GM19452 (cell line): ENCODE measurements at regions not wholly inside any gene's neighbourhood (a gene's known extent, or its start where the extent isn't known, plus 50 kb on each side); places are given as distances from the start of the nearest gene placed in this dataset.

ENCODE experiments used
- ATAC-seq: cut with Tn5 transposase; IDR thresholded peaks from one replicate; pipeline ENCODE4 v1.9.1; 2021; ENCODE audit not compliant: unreplicated experiment

DNA sequence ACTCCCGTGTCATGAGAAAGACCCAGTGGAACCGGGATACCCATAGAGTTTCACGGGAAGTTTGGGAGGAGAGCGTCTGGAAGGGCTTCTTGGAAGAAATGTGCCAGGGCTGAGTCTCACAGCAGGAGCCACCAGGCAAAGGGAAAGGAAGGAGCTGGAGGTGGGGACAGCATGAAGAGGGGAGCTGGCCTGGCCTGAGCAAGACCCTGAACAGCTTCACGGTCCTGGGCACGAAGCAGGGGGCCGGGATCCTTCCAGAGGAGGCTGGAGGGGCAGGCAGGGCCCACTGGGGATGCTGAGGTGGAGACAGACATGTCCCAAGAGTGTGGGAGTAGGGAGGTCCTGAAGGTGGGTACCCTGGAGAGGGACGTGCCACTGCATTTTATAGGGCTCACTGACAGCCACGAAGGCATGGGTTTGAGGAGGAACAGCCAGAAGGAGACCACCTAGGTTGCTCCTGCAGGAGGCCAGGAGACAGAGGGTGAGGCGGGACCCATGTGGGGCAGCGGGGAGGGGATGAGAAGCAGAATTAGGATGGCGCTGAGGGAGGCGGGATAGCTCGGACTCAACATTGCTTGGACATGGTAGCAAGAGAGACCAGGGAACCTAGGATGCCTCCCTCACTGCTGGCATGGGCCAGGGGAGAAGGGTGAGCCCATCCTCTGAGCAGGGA is 168.1 kb upstream of the ID2 start:
- no peak for ATAC-seq

- ATAC-seq = no peak
Measured at GRCh38 chr2:8514274-8514662, 167.6 kb upstream of the ID2 start.

DNA sequence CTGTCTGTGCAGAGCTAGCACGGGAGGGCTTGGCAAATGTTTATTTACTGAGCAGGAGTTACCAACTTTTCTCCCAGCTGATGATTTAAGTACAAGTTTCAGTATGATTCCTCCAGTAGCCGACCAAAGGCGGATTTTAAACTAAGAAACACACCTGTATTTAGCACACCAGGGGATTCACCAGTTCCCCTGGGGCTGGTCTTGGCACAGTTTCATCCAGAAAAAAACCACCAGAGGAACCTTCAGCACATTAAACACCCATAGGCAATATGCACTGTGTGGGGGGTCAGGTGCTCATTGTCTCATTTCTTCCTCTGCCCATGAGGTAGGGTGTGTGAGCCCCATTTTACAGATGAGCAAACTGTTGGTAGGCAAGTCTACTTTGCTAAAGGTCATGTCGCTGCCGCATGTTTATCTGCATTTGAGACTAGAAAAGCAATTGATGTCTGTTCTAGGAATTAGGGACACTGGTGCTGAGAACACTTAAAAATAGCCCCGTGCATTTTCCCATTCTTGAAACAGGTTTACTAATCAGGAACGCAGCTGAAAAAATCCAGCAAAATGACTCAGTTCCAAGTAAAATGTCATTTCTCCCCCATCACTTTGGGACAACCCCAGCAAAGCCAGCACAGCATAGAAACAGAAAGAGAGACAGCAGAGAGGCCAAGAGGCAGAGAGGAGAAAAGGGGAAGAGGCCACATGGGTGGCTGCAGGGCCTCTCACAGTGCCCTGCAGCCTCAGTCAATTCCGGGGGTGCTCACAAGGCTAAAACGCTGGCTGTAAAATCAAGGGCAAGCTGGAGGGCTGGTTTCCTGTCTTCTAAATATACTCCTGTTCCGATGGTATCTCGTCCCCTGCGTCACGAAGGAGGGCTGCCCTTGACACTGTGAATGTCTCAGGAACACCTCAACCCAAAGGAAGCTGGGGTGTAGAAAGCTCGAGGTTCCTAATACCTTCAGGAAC is 166.8 kb upstream of the ID2 start:
- peak; percentile 63 for ATAC-seq

DNA sequence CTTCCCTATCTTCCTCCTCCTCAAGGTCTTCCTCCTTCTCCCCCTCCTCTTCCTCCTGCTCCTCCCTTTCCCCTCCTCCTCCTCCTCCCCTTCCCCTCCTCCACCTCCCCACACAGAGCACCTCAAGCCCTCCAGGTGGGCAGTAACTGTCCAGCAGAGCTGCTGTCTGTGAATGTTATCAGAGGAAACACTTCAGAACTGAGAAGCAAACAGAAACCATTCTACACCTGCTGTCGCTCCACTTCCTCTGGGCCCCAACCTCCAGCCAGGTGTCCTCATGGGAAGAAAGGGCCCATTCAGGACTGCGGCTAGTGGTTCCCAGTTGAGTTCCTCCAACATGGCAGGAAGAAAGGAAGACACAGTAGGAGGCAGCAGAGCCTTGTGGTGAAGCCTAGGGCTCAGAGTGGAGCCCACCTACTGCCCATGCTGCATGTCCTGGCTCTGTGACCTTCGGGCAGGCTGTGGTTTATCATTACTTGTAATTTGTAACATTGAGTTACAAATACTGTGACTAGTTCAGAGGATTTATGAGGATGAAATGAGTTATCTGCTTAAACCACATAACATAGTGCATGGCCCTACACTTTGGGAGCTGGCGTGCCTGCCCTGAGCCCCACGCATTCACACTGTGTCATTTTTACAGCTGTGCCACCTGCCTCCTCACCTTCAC is 165.9 kb upstream of the ID2 start:
- peak; percentile 47 for ATAC-seq

GRCh38 chr2:8517850-8518498 is 163.9 kb upstream of the ID2 start:
- no peak for ATAC-seq

GRCh38 chr2:8518979-8519668 is 162.7 kb upstream of the ID2 start:
- no peak for ATAC-seq

DNA sequence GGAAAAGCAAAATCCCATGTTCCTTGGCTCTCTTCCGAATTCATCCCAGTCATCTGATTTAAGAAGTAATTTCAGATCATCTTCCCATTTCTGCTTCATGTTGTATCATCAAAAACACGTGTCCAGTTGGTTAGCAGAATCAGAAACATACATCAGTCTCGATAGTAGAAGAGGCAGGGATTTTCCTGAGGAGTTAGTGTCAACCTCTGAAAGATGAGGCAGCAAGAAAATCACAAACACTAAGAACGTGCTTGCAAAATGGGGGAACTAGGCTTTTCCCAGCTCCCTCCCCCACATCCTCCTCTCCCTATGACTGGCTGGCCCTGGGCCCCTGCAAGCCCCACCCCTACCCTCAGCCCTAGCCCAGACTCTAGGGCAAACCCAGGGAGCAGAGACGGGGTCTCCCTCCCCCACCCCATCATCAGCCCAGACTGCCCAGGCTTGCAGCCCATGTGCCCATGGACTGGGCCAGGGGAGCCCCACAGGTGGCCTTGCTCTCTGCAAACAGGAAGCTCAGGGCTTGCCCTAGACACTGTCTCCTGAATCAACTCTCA is 161.0 kb upstream of the ID2 start:
- ATAC-seq = no peak

DNA sequence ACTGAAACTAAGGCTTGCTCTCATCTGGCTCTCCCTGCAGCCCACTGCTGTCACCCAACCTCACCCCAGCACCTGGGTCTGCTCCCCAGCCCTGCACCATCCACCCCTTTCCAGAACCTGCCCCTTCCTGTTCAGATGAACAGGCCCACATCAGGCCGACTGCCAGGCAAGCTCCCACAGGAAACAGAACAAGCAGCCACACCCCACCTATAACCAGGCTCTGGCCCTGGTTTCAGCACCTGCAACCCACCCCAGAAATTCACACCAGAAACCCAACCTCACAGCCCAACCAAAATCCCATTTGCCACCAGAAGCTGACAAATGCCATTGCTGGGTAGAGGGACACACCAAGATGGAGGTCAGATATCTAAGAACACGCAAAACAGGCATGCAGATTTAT is 159.2 kb upstream of the ID2 start:
- ATAC-seq = peak; percentile 23

DNA sequence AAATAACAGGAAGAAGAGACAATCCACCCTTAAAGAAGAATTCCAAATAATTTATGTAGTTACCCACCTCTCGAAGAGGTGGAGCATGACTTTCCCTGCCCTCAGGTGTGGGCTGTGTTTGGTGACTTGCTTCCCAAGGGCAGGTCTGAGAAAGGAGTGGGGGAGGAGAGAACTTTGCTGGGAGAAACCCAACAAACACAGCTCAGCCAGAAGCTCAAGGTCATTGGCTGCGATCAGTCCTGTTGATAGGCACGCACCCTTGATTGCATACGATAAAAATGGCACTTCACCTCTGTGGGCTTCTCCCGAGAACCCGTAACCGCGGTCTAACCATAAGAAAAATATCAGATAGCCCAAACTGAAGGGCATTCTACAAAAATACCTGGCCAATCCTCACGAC is 157.5 kb upstream of the ID2 start:
- ATAC-seq = no peak

- no peak for ATAC-seq
Measured at GRCh38 chr2:8524823-8525222, 157.0 kb upstream of the ID2 start.

GRCh38 chr2:8525236-8525581 is 156.6 kb upstream of the ID2 start:
- ATAC-seq = no peak

- peak; percentile 75 for ATAC-seq
Measured at GRCh38 chr2:8525582-8526402, 156.1 kb upstream of the ID2 start.

DNA sequence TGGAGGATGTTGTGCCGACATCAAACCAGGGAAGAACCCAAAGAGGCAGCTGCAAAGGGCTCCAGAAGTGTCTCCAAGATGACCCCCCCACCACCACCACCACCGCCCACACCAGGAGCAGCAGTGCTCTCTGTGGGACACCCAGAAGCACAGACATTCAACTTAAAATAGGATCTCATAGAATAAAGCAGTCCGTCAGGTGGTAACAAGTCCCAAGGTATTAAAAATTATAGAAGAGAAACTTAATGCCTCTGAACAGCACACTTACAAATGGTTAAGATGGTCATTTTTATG is 155.5 kb upstream of the ID2 start:
- ATAC-seq = no peak

DNA sequence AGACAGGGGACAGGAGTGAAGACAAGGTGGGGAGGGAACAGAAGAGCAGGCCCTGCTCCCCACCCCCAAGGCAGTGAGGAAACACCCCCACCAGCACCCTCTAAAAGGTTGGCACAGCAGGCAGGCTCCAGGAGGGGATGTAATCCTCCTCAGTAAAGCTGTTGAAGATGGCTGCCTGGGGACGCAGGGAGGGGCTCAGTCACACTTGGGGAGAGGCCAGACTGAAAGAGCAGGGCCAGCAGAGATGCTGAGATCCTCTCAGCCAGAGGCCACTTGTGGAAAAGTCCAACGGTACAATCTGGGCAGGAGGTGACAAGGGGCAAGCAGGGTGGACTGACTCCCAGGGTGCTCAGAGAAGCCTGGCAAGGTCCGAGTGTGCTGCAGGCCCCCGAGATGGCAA is 154.8 kb upstream of the ID2 start:
- ATAC-seq = no peak

DNA sequence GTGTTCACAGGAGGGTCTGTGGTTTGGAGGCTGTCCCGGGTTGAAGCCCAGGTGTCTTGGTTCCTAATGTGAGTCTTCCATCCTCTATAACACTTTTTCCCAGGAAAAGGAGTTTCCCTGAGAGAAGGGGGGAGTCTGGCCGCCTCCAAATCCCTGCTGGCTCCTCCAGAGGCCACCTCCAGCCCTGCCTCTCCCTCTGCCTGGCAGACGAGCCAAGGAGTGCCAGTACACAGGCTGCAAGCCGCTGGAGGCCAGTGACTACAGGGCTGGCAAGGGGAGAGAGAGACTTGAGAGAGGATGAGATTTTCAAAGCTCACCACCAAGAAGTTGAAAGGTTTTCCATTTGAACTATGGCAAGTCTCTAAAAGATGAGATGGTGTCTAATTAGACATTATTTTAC is 154.2 kb upstream of the ID2 start:
- ATAC-seq = no peak

DNA sequence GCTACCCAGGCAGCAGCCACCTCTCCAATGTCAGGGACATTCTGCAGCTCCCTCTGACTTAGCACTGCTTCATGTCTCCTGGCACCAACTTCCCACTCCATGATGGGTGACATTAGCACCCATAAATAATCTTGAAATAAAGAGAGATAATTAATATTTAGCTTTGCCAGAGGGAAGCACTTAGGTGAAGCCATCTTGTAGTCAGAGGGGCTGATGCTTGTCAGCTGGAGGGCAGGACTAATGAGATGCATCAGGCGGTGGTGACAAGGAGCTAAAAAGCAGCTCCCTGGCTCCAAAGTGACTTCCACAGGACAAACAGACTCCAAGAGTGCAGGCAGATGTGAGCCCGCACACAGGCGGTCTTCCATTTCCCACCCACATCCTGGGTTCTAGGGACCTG is 153.0 kb upstream of the ID2 start:
- ATAC-seq = no peak

DNA sequence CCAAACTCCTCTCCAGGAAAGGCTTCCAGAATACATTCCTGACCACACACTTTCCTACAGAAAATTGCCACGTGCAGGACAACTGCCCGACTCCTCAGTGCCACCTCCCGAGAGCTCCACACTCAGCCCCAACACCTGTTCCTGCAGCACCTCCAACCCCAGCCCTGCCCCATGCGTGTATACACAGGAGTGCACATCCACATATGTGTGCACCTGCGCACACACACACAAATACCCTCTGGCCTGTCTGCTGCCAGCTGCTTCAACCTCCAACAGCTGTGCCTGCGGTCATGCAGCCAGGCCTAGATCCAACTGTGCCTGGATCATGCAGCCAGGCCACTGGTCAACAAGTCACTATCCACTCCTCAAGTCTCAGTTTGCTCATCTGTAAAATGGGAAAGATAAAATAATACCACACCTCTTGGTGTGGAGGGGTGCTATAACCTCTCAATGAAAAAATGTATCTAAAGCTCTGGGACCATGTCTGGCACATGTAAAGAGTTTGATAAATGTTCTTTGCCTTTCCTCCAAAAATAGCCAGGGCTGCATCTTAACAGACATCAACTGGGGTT is 152.1 kb upstream of the ID2 start:
- no peak for ATAC-seq

DNA sequence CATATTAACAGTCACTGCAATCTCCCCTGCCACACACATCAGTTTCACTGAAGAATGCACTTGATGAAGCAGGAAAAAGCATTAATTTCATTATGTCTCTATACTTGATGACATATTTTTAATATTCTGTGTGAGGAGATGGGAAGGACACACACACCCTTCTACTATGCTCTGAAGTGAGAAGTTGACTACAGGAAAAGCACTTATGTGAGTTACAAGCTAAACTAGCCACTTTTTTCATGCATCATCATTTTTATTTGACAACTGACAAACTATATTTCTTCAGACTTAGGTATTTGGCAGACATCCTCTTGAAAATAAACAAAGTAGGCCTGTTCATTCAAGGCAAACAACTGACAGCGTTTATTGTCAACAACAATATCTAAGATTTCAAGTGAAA is 150.4 kb upstream of the ID2 start:
- ATAC-seq = no peak

DNA sequence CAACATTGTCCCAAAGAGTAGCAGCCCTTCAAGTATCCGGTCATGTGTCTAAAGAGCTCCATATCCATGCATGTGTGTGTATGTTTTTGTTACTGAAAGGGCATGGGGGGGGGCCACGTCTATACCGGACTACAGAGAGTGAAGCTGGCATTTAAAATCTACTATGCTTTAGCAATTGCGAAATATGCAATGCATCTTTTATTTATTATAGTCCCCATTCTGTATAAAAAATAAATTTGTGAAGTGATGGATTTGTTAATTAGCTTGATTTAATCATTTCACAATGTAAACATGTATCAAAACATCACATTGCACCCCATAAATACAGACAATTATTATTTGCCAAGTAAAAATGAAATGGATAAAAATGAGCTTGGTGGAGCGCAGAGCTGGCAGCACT is 149.4 kb upstream of the ID2 start:
- no peak for ATAC-seq

- no peak for ATAC-seq
Measured at GRCh38 chr2:8533923-8534322, 147.9 kb upstream of the ID2 start.
